ENCODE measurements at regions not wholly inside any gene's neighbourhood (a gene's known extent, or its start where the extent isn't known, plus 50 kb on each side); places are given as distances from the start of the nearest gene placed in this dataset.

GRCh38 chr10:105982735-105983134 is 1181.8 kb downstream of the SORCS1 start:
- DNase-seq (ENCODE audit: low read depth in 2 of 2) = no peak

- no peak for DNase-seq (ENCODE audit: low read depth in 2 of 2)
Measured at GRCh38 chr10:105981679-105982078, 1182.8 kb downstream of the SORCS1 start.

- DNase-seq (ENCODE audit: low read depth in 2 of 2) = no peak
Measured at GRCh38 chr10:105974803-105975456, 1189.6 kb downstream of the SORCS1 start.

GRCh38 chr10:105973902-105974301 is 1190.6 kb downstream of the SORCS1 start:
- DNase-seq (ENCODE audit: low read depth in 2 of 2) = no peak

GRCh38 chr10:105973360-105973759 is 1191.1 kb downstream of the SORCS1 start:
- DNase-seq (ENCODE audit: low read depth in 2 of 2) = no peak

GRCh38 chr10:105971460-105971859 is 1193.0 kb downstream of the SORCS1 start:
- DNase-seq (ENCODE audit: low read depth in 2 of 2) = no peak

GRCh38 chr10:105969884-105970377 is 1194.6 kb downstream of the SORCS1 start:
- no peak for DNase-seq (ENCODE audit: low read depth in 2 of 2)

GRCh38 chr10:105968666-105969065 is 1195.8 kb downstream of the SORCS1 start:
- no peak for DNase-seq (ENCODE audit: low read depth in 2 of 2)

GRCh38 chr10:105967256-105967655 is 1197.2 kb downstream of the SORCS1 start:
- no peak for DNase-seq (ENCODE audit: low read depth in 2 of 2)

GRCh38 chr10:105965141-105965540 is 1199.4 kb downstream of the SORCS1 start:
- DNase-seq (ENCODE audit: low read depth in 2 of 2) = no peak

GRCh38 chr10:105964009-105964408 is 1200.5 kb downstream of the SORCS1 start:
- DNase-seq (ENCODE audit: low read depth in 2 of 2) = no peak

GRCh38 chr10:105963334-105963884 is 1201.1 kb downstream of the SORCS1 start:
- DNase-seq (ENCODE audit: low read depth in 2 of 2) = no peak

- DNase-seq (ENCODE audit: low read depth in 2 of 2) = no peak
Measured at GRCh38 chr10:105956550-105956949, 1208.0 kb downstream of the SORCS1 start.

- DNase-seq (ENCODE audit: low read depth in 2 of 2) = no peak
Measured at GRCh38 chr10:105953861-105954260, 1210.6 kb downstream of the SORCS1 start.

GRCh38 chr10:105953056-105953455 is 1211.5 kb downstream of the SORCS1 start:
- DNase-seq (ENCODE audit: low read depth in 2 of 2) = no peak

GRCh38 chr10:105952153-105952552 is 1212.4 kb downstream of the SORCS1 start:
- no peak for DNase-seq (ENCODE audit: low read depth in 2 of 2)

- DNase-seq (ENCODE audit: low read depth in 2 of 2) = peak; percentile 6 to 12
Measured at GRCh38 chr10:105950410-105950809, 1214.1 kb downstream of the SORCS1 start.

- no peak for DNase-seq (ENCODE audit: low read depth in 2 of 2)
Measured at GRCh38 chr10:105949721-105950120, 1214.8 kb downstream of the SORCS1 start.

GRCh38 chr10:105925045-105925785 is 1239.3 kb downstream of the SORCS1 start:
- DNase-seq (ENCODE audit: low read depth in 2 of 2) = no peak

- no peak for DNase-seq (ENCODE audit: low read depth in 2 of 2)
Measured at GRCh38 chr10:105921348-105921747, 1243.2 kb downstream of the SORCS1 start.

- DNase-seq (ENCODE audit: low read depth in 2 of 2) = no peak
Measured at GRCh38 chr10:105914432-105914831, 1250.1 kb downstream of the SORCS1 start.

GRCh38 chr10:105908701-105909100 is 1255.8 kb downstream of the SORCS1 start:
- DNase-seq (ENCODE audit: low read depth in 2 of 2) = no peak

- DNase-seq (ENCODE audit: low read depth in 2 of 2) = no peak
Measured at GRCh38 chr10:105885495-105885894, 1244.4 kb downstream of the SORCS3 start.

Data from stimulated activated CD4-positive, alpha-beta T cell treated with anti-CD3 and anti-CD28 coated beads, Interleukin-4, amount 100 ng/mL, for 48 hours (primary cell).